ENCODE measurements at regions not wholly inside any gene's neighbourhood (a gene's known extent, or its start where the extent isn't known, plus 50 kb on each side); places are given as distances from the start of the nearest gene placed in this dataset.
"Not testable (repeated sequence)": the region's sequence is repeated elsewhere in the genome, so short reads cannot be mapped to it uniquely, and the experiment has no call there.

DNA sequence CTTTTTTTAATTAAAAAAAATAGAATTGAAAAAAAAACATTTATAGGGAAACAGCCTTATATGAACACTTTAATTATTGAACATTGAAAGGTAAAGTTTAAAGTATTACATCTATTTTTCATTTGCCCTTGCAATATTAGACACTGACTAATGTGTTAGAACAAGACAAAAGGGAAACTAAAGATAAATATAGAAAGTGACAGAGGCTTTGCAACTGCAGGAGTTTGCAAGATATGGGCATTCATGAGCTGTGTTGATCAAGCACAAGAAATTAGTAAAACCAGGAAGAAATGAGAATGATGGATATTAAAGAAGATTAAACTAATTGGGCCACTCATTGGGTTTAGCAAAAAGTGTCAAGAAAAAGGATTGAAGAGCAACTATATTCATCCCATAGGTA is 1097.7 kb upstream of the CELF4 start:
- no peak for DNase-seq (ENCODE audit: low spot score)

DNA sequence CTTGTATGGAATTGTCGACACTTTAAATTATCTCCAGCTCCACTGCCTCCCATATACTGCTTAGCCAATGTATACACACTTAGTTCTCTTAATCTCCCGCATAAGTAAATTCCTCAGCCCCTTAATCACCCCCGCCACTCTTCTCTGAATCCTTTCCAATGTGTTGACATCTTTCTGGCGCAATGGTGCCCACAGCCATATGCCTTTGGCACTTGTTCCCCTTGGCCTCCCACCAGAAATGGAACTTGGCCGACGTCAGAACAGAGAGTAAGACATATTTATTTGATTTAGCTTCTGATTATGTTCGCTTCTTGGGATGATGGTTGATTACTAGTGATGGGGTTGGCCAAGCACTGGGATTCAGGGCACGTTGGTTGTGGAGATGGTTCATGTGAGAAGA is 1089.3 kb upstream of the CELF4 start:
- no peak for DNase-seq (ENCODE audit: low spot score)

DNA sequence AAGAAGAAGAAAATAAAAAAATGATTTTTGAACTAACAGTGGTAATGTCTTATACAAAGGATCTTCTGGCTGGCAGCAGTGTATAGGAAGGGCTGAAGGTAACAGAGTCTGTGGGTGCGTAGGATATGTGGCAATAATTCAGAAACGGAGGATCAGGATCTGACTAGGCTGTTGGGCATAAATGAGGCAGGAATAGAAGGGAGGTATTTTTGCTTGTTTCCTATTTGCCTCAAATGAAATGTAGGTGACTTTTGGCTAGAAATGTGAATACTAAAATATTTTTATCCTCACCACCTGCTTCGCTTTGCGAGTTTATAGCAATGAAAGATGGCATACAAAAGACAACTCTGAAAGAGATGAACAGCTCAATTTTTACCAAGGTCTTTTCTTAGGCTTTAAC is 1086.1 kb upstream of the CELF4 start:
- DNase-seq (ENCODE audit: low spot score) = no peak

DNA sequence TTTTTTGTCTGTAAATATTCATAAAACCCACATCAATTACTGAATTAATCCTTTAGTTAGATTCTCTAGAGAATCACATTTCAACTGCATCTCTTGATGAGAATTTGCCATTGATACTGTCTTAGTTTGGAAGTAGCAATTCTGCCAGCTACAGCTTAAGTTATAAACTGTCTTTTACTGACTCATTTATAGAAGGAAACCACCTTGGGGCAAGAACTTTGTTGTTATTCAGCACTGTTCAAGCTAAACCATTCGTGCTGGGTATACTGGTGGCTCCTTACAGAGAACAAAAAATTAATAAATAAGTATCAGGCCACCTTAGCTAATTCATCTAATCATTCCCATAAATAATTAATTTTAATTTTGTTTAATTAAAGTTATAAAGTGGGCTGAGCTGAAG is 1082.6 kb upstream of the CELF4 start:
- no peak for DNase-seq (ENCODE audit: low spot score)

DNA sequence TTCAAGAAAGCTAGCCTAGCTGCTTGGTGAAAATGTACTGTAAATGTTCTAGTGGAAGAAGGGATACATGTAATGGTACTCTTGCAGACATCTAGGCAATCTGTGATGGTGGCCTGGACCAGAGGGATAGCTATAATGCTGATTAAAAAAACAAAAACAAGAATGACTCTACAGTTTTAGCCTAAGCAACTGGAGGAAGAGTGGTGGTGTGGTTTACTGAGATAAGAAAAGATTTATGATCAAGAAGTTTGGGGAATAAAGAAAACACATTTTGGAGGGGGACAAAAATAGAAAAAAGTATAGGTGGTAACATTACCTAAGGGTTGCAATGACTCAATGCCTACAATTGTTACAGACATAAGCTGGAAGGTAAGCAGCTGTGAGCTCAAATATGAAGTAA is 1080.7 kb upstream of the CELF4 start:
- DNase-seq (ENCODE audit: low spot score) = no peak

DNA sequence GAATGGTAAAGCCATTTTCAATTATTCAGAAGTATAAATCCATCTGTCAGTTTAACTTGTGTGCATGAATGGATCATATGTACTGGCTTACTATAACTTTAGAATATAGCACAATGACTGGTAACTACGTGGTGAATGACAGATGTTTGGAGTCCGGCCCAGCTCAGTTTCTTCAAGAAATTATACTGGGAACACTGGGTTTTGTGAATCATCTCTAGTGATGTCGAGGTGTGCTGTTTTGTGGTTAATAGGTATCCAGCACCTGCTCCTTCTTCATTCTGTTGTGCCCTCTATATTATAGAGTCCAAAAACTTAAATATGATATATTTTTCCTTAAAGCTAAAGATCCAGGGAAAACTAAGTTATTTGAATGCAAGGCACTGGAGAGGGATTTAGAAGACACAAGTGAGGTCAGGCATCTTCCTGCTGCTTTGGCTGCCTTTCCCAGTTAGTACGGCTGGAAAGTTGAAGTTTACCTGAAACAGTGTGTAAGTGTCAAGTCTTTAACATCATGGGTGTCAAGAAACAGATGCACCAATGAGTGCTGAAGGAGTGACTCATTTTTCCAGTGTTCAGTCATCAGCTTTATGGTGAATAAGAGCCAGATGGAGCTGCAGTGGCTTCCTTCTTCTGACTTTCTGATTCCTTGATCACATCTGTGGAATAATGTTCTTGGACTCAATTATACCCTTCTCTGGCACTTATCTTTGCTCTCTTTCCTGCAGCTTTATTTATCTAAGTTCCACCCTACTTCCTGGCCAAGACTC is 1079.5 kb upstream of the CELF4 start:
- no peak for DNase-seq (ENCODE audit: low spot score)

DNA sequence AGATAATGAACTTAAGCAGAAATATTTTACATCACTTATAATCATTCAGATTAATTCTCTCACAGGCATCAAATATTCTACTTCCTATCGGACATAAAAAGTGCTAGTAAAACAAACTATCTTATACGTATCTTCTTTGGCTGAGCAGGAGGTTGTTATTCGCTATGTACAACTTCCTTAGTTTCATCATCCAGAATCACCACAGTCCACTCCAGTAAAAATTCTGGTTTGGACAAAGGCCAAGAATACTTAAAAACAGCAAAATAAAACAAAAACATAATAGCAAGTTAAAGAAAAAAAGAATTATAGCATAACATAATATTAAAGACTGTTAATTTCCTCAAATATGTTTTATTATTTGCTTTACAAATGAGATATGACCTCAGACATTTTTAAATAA is 1077.1 kb upstream of the CELF4 start:
- no peak for DNase-seq (ENCODE audit: low spot score)

DNA sequence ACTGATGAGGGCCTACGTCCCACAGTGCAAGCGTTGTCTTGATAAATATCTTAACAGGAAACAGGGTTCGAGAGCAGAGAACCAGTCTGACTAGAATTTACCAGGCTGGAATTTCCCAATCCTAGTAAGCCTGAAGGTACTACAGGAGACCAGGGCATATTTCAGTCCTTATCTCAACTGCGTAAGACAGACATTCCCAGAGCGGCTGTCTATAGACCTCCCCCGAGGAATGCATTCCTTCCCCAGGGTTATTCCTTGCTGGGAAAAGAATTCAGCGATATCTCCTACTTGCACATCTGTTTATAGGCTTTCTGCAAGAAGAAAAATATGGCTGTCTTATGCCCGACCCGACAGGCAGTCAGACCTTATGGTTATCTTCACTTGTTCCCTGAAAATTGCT is 1074.1 kb upstream of the CELF4 start:
- not testable (repeated sequence) for DNase-seq (ENCODE audit: low spot score)

DNA sequence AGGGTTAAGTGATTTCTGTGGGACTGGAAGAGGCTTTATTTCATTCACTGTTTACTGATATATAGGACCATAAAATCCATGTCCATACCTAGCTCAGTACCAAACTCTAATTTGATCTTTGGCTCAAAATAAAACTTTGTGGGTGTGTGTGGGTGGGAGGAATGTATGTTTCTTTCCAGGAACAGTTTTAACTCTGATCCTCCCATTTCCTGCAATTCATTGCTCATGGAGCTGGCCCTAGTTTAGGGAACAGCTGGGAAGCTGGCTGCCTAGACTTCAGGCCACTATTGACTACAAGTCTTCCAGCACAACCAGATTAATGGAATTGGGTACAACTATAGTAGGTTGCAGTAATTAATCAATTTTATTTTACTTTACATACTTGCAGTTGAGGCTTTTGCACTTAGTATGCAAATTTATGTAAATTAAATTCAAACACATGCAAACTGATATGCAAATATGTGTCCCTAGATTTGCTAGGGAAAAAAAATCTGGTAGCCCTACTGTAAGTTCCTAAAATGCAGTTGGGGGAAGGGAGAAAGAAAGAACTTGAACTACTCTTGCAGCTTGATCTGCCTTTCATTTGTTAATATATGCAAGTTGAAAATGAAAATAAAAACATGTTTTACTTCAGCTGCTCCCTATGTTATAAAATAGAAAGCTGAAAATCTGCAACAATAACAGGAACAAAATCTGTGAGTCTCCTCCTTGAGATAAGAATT is 1070.3 kb upstream of the CELF4 start:
- no peak for DNase-seq (ENCODE audit: low spot score)

DNA sequence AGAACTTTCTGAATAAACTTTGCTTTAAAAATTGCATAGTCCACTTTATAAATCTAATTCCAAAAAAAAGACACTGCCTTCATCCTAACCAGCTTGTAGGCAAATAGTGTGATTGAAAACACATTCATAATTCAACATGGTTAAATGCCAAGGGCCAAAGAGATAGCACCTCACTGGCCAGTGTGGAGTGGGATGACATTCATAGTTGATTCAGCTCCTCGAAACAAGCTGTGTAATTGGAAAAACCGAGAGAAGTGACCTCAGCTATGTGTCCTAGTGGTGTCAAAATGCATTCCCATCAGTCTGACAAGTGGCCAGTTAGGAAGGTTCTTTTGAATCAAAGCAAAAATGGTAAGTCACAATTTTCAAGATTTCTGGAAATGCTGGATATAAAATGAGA is 1068.5 kb upstream of the CELF4 start:
- no peak for DNase-seq (ENCODE audit: low spot score)

DNA sequence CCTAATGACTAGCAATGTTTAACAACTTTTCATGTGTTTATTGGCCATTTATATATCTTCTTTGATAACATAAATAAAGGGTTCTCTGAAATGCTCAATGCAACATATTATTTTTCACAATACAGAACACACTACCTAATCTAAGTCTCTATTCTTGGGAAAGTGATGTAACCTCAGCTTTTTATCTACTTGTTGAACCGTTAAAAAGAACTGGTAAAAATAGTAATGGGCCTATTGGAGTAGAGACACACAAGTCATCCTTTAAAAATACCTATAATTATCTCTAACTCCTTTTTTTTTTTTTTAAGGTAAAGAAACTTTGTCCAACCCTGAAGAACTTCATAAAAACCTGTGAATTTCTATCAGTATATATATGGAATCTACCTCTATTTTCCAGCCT is 1067.7 kb upstream of the CELF4 start:
- no peak for DNase-seq (ENCODE audit: low spot score)

DNA sequence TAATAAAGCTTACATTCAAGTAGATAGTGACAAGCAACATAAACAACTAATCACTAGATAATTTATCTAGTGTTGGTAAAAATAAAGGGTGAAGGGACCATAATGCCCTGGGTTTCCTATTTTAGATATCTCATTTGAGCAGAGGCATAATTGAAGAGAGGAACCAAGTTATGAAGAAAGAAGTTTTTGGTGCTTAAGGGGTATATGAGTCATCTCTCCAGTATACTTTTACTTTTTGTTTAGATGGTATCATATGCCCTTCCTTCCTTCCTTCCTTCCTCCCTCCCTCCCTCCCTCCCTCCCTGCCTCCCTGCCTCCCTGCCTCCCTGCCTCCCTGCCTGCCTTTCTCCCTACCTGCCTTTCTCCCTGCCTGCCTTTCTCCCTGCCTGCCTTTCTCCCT is 1053.5 kb upstream of the CELF4 start:
- no peak for DNase-seq (ENCODE audit: low spot score)

DNA sequence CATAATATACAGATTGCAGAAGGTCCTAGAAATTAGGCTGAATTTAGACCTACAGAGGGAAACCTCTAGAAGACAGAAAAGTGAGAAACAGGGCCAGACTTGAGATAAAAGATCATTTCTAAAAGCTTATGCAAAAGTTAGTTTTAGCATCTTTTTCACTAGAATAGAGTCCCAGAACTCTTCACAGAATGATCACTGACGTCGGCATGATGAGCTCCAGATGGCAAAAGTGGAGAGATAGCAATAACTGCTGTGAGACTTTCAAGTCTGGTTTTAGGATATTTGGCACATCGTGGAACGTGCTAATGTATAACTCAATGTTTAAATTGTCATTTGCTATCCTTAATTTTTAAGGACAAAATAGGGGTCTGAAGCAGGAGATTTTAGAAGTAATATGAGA is 1050.7 kb upstream of the CELF4 start:
- no peak for DNase-seq (ENCODE audit: low spot score)

DNA sequence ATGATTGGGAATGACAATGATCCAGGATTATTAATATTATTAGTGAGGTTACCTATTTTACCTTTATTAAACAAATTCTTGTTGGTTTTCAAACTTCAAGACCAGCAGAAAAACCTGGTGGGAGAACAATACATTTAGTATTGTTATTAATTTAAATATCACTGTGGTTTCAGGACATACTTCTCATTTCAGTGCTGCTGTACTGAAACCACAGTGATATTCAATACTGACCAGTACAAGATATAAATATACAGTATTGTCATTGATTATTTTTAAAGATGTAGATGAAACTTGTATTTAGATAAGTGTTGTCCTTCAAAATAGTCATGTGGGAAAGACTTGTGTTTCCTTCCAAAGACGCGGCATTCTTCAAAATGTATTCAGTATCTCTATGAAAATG is 1047.3 kb upstream of the CELF4 start:
- no peak for DNase-seq (ENCODE audit: low spot score)

DNA sequence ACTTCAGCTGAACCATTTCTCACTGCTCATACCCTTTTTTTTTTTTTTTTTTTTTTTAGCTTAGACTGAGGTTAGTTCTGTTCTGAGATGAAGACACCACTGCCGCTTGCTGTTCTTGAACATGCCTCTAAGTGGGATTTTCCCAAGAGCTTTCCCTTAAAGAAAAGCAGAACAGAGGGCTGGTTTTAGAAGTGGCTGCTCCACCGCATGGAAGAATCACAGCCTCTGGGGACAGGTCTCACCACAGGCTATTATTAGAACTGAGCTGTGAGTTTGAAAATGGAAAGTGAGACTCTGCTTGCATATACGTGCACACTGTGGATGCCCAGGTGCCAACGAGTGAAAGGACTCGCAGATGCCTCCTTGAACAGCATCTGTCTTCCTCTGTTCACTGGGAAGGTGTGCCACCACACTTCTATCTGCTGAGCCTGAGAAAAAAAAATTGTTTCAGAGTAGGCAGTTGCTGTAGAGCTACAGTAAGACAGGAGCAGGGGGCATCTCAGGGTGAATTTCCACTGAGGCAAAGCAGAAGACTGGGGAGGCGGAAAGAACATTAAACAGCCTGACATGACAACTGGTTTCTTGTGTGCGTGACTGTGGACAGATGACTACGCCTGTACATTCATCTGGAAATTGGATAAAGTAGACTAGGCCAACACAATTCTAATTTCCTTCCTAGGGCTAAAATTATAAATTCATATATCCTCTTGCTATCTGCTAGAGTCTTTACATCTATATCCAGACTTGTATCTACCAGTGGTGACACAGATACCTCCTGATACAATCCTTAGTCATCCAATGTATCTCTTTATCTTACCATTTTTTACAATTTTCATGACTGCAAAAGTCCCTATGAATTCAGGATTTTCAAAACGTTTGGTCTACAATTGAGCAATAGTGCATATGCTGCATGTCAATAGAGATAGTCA is 1045.7 kb upstream of the CELF4 start:
- DNase-seq (ENCODE audit: low spot score) = no peak

DNA sequence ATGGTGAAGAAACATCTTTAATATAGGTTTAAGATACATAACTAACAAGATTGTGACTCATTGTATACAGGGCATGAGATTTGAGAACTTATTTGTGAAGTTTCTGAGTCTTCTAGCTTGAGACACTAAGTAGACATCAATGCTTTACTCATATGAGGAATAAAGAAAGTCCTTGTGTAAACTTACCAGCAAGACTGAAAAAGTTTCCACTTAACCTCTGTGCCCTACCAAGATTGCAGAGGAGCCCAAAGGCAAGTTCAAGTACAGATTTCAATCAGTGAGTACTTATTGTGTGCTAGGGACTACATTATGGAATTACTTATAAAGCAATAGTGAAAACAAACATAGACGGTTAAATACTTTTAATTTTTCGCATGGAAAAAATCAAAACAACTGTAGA is 1041.2 kb upstream of the CELF4 start:
- no peak for DNase-seq (ENCODE audit: low spot score)

DNA sequence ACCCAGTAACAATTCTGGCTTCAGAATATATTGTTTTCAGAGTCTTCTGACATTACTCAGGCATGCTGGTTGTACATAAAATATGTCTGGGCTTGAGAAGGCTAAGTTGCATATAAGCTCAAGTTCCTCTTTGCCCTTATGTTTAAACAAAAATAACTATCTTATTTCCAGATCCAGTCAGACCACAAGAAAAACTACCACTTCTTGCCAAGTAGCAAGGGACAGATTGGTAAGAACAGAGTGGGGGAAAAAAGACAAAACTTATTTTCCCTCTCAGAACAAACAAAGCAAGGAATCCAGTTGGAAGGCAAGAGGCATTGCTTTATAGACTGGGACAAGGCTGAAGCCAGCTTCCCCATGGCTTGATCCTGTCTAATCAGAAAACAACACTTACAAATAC is 1036.7 kb upstream of the CELF4 start:
- DNase-seq (ENCODE audit: low spot score) = no peak

DNA sequence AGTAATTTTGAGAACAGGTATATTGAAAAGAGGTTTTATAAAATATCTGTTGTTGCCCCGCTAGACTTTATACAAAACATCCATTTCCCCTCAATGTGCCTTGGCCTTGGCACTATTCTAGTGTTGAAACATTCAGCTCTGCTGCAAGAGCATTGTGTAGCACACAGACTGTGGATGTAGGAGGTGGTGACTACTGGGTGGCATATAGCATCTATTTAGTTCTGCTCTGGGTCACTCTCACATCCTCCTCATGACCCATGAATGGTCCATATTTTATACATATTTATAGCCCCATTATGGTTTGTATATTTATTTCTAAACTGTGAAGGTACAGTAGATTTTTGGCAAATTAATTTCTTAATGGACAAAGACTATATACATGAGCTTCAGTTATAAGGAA is 1022.0 kb upstream of the CELF4 start:
- DNase-seq (ENCODE audit: low spot score) = no peak

DNA sequence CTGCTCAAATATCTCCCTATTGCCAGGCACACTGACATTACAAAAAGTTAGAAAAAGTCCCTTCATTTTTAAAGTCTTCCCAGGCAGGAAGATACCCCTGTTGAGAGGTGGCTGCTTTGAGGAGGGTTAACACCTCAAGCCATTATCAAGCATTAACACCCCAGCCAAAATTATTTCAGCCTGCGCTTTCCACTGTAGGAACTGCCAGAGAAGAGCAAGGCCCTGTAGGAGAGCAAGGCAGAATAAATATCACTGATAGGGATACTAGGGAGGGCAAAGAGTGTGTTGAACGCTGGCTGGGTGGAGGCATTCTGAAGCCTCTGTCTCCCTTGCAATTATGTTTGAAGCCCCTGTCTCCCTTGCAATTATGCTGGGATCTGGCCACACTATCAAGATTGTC is 1020.7 kb upstream of the CELF4 start:
- DNase-seq (ENCODE audit: low spot score) = no peak

DNA sequence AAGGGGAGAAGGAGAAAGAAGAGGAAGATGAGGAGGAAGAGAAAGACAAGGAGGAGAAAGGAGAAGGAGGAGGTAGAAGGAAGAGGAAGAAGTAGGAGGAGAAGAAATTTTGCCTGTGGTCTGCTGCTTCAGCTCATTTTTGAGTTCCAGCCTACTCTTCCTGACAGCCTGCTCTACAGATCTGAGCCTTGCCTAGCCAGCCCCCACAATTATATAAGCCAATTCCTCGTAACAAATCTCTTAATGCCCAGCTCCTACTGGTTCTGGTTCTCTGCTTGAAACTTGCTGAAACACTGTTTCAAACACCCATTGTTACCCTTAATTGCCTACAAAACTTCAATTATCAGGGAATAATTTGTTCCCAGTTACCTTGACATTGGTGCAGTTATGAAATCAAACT is 1014.2 kb upstream of the CELF4 start:
- DNase-seq (ENCODE audit: low spot score) = no peak

DNA sequence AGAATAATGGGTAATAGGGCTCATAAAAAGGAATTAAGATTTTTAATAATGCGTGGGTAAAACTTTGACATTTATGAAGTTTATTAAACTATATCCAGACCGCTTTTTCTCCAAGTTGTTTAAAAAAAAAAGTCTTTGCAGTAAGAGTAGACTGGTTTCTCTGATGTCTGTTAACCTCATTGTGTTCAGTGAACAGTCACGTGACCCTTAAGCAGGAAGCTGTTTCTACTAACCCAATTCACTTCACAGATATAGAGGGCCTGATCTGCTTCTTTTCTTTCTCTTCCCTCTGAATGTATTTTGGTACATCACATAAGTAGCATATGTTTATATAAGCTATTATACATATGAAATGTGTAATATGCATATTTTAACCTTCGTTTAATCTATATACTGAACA is 1011.3 kb upstream of the CELF4 start:
- DNase-seq (ENCODE audit: low spot score) = no peak

DNA sequence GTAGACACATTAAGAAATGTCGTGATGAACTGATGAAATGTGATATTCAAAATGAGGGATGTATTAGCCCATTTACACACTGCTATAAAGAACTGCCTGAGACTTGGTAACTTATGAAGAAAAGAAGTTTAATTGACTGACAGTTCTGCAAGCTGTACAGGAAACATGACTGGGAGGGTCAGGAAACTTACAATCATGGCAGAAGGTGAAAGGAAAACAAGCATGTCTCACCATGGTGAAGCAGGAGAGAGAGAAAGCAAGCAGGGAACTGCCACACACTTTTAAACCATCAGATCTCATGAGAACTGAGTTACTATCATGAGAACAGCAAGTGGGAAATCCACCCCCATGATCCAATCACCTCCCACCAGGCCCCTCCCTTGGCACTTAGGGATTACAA is 1010.8 kb upstream of the CELF4 start:
- no peak for DNase-seq (ENCODE audit: low spot score)

DNA sequence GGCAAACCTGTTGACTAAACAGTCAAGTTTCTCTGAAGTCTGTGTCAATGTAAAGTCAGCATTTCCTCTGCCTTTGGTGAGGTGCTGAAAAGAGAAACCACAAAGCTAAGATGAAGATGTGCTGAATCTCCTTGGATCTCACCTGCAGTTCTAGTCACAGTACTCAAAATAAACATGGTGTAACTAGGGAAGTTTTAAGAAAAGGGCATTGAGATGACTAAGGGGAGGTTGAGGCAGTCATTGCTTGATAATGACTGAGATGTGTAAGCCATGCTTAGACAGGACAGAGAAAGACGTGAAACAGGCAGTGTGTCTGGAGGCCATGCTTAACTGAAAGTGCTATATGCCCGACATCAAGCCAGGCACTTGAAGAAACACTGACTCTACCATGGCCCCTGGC is 1010.0 kb upstream of the CELF4 start:
- no peak for DNase-seq (ENCODE audit: low spot score)

Measured in kidney capillary endothelial cell (primary cell).